ENCODE measurements at regions not wholly inside any gene's neighbourhood (a gene's known extent, or its start where the extent isn't known, plus 50 kb on each side); places are given as distances from the start of the nearest gene placed in this dataset.
"Not testable (repeated sequence)": the region's sequence is repeated elsewhere in the genome, so short reads cannot be mapped to it uniquely, and the experiment has no call there.

DNA sequence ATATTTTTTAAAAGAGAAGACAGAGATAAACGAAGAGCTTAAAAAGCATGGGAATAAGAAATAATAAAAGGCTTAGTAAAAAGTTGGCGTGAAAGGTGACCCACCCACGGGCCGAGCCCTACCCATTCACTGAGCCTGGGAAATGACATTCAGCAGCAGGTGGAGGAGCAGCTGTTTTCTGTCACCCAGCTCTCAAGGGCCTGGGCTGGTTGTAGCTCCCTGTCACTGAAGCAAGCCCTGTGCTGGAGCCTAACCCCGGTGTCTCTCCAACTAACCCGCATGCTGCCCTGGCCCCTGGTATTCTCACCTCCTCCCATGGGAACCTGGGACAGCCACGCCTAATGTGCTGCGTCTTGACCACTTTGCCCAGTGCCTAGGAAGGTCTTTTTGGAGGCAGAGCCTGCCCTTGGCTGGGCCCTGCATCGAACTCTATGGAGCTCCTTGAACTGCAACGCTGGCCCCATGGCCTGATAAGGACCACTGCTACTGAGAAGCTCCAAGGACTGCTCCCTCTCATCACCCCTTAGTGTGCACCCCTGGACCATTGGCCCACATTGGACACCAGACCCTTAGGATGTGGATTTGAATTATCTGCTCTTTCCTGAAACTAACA lies 68.8 kb upstream of the IYD start:
- Mint-ChIP-seq H3K27ac (no peak overlapping the region), H3K27me3 (ENCODE audit: low read depth) (peaks cover 34% of the 10 kb centered on the region), H3K4me3 (no peak overlapping the region), H3K9me3 (peaks cover 2 to 7% of the 10 kb centered on the region in 2 donors), H3K36me3 (ENCODE audit: insufficient read depth in 2 of 2) (peaks cover 5 to 6% of the 10 kb centered on the region in 2 donors), H3K4me1 (ENCODE audit: low read depth) (peaks cover 11% of the 10 kb centered on the region)
- ATAC-seq (replicated peaks in 1 of 2) = no peak
- no peak for DNase-seq

DNA sequence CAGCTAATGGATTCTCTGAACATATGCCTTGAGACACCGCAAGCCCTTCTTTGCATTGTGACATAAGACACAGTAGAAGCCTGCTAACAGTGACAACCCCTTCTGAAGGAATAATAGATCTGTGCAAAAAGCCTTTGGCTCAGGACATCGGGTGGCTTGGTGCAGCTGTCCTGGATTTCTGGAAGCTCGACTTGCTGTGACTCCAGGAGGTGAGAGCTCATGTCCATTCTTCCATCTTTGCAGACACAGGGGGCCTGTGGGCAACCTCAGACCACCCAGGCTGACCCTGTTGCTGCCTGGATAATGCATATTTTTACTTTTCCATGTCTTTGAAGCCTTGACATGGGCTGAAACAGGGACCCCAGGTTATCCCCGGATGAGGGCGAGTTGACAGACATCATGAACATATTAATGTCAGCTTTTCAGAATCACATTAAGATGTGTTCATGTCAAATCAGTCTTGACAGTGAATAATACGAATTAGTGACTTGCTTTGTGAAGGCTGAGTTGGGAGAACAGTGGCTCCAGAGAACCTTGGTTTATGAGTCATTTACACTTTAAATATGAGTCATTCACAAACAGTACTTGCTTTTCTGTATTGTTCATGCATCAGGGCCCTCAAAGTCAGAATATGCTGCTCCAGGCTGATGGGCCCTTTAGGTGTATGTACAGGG lies 66.8 kb upstream of the IYD start:
- Mint-ChIP-seq H3K9me3 (peaks cover 2 to 7% of the 10 kb centered on the region in 2 donors), H3K36me3 (ENCODE audit: insufficient read depth in 2 of 2) (peaks cover 5 to 6% of the 10 kb centered on the region in 2 donors), H3K27ac (no peak overlapping the region), H3K4me1 (ENCODE audit: low read depth) (peaks cover 11% of the 10 kb centered on the region), H3K27me3 (ENCODE audit: low read depth) (peaks cover 47% of the 10 kb centered on the region), H3K4me3 (peak overlapping the region in 1 of 2 donors; percentile 53)
- DNase-seq = peak; percentile 41 to 47
- peak; percentile 99 for ATAC-seq (replicated peaks in 1 of 2)

DNA sequence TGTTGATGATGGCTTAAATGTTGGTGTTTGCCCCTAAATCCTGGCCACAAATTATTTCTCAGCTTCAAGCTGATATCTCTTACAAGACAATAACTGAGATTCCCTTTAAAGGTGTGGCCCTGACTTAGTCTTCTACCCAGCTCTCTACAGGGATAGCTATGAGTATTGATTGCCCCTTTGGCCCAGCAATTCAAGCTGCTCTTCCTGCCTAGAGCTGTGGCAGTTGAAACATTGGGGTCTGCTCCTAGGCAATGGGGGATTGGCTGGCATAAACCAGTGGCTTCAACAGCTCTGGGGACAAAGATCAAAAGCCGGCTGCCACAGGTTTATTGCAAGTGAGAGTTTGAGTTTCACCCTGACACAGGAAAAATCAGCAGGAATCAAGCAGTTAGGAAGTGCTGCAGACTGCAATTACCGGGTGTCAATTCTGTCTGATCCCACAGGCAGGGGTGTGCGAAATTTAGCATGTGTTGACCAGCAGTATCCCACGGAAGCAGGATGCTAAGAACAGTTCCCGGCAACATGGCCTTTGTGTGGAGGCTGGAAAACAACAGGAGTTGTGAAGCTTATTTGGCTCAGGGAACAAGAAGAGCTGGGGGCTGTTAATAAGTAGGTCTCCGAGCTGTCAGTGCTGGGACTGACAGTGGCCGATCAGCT lies 66.2 kb upstream of the IYD start:
- peaks cover 2 to 3% of the 10 kb centered on the region in 2 donors for H3K9me3 Mint-ChIP-seq
- no peak for DNase-seq
- H3K4me1 Mint-ChIP-seq (ENCODE audit: low read depth) = peaks cover 11% of the 10 kb centered on the region
- H3K36me3 Mint-ChIP-seq (ENCODE audit: insufficient read depth in 2 of 2) = peaks cover 1 to 5% of the 10 kb centered on the region in 2 donors
- peaks cover 54% of the 10 kb centered on the region for H3K27me3 Mint-ChIP-seq (ENCODE audit: low read depth)
- H3K27ac Mint-ChIP-seq = no peak overlapping the region
- peak; percentile 61 to 67 for ATAC-seq (replicated peaks in 1 of 2)
- no peak overlapping the region for H3K4me3 Mint-ChIP-seq

DNA sequence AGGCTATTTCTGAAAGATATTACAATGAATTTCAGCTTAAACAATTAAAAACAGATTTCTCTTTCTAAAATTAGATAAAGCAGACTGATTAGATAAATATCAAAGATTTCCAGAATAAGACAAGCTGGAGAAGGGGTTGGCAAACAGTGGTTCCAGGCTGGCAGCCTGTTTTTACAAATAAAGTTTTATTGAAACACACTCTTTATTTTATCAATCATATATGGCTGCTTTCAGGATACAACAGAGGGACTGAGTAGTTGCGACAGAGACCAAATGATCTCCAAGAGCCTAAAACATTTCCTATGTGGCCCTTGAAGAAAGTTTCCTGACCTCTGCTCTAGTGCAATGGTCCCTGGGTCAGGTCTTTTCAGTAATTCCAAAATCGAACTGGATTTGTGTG lies 65.6 kb upstream of the IYD start:
- Mint-ChIP-seq H3K27ac (no peak overlapping the region), H3K4me1 (ENCODE audit: low read depth) (peaks cover 11% of the 10 kb centered on the region), H3K27me3 (ENCODE audit: low read depth) (peaks cover 58% of the 10 kb centered on the region), H3K4me3 (no peak overlapping the region), H3K9me3 (no peaks in the 10 kb centered on the region), H3K36me3 (ENCODE audit: insufficient read depth in 2 of 2) (no peaks in the 10 kb centered on the region)
- ATAC-seq (replicated peaks in 1 of 2) (no peak), DNase-seq (no peak)

DNA sequence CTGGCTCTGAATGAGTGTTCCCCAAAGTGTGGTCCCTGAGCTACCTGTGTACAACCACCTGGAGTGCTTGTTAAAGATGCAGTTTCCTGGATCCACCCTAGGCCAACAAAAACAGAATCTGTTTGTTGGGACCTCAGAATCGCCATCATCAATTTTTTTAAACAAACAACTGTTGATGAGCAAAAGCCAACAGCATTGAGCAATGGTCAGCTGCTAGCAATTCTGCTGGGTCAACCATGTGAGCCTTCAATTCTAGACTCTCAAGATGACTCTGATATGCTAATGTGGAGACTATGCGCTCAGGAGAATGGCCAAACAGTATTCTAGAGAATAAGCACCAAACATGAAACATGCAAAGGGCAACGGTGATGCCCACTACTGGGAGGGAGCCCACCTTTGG lies 64.4 kb upstream of the IYD start:
- Mint-ChIP-seq H3K9me3 (no peaks in the 10 kb centered on the region), H3K27ac (no peak overlapping the region), H3K36me3 (ENCODE audit: insufficient read depth in 2 of 2) (no peaks in the 10 kb centered on the region), H3K4me3 (no peak overlapping the region), H3K27me3 (ENCODE audit: low read depth) (peaks cover 65% of the 10 kb centered on the region), H3K4me1 (ENCODE audit: low read depth) (peaks cover 11% of the 10 kb centered on the region)
- DNase-seq = no peak
- no peak for ATAC-seq (replicated peaks in 1 of 2)

DNA sequence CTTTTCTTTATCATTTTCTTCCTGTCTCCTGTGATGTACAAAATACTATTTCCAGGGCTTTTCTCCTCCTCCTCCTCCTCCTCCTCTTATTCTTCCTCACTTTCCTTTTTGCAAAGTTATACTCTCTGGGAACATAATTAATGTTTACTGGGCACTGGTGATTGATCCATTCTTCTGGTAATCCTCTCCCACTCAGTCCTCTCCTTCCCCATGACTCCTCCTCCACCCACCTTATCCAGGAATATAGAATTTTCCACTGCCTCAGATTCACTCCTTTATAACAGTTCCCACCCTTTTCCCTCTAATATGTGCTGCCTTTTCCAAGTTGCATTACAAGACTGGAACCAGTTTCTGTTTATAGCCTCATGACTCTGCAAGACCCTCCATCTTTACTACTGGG lies 62.5 kb upstream of the IYD start:
- Mint-ChIP-seq H3K27ac (no peak overlapping the region), H3K9me3 (no peaks in the 10 kb centered on the region)

DNA sequence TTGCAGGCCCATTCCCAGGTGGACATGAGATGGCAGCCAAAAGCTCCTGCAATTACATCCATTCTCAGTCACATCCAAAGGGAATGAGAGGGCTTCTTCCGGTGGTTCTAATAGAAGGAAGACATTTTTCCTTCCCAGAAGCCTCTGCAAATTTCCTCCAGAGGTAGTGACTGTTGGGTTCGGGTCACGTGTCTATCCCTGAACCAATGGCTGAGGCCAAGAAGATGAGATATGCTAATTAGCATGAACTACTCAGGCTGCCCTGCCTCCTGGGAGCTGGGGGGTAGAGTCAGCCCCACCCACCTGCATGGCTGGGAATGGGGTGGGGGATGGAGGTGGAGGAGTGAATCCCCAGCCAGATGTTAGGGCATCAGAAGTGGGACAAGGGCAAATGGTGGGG lies 61.3 kb upstream of the IYD start:
- H3K36me3 Mint-ChIP-seq (ENCODE audit: insufficient read depth in 2 of 2) = no peaks in the 10 kb centered on the region
- DNase-seq = no peak
- no peak overlapping the region for H3K4me3 Mint-ChIP-seq
- ATAC-seq (replicated peaks in 1 of 2) = no peak
- peaks cover 18% of the 10 kb centered on the region for H3K4me1 Mint-ChIP-seq (ENCODE audit: low read depth)
- peaks cover 65% of the 10 kb centered on the region for H3K27me3 Mint-ChIP-seq (ENCODE audit: low read depth)
- no peak overlapping the region for H3K27ac Mint-ChIP-seq
- peaks cover 0 to 2% of the 10 kb centered on the region in 2 donors for H3K9me3 Mint-ChIP-seq

More for the DNA sequence above, 62.5 kb upstream of the IYD start:
- ATAC-seq (replicated peaks in 1 of 2) (no peak), DNase-seq (no peak)
- Mint-ChIP-seq H3K4me1 (ENCODE audit: low read depth) (peaks cover 22% of the 10 kb centered on the region), H3K36me3 (ENCODE audit: insufficient read depth in 2 of 2) (no peaks in the 10 kb centered on the region), H3K4me3 (no peak overlapping the region), H3K27me3 (ENCODE audit: low read depth) (peaks cover 56% of the 10 kb centered on the region)

DNA sequence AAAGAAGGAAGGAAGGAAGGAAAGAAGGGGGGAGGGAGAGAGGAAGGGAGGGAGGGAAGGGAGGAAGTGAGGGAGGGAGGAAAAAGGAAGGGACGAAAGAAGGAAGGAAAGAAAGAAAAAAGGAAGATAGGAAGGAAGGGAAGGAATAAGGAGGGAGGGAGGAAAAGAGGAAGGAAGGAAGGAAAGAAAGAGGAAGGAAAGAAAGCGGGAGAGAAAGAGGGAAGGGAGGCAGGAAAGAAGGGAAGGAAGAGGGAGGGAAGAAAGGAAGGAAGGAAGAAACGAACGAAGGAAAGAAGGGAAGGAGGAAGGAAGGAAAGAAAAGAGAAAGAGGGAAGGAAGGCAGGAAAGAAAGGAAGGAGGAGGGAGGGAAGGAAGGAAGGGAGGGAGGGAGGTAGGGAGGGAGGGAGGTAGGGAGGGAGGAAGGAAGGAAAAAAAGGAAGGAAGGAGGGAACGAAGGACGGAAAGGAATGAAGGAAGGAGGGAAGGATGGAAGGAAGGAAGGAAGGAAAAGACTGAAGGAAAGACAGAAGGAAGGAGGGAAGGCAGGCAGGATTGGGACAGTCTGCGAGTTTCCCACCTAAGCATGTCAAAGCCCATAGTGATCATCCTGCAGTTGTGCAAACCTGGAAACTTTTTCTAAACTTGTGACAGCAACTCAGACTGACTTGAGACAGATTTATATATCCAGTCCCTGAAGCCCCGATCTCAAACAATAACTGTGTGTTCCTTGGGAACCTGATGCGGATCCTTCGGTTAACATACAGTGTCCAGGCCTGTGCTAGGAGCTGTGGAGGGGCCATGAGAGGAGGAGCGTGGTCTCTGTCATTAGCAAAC lies 59.8 kb upstream of the IYD start:
- ATAC-seq (replicated peaks in 1 of 2) = no peak
- Mint-ChIP-seq H3K36me3 (ENCODE audit: insufficient read depth in 2 of 2) (no peaks in the 10 kb centered on the region), H3K27me3 (ENCODE audit: low read depth) (peaks cover 73% of the 10 kb centered on the region), H3K27ac (no peak overlapping the region), H3K4me1 (ENCODE audit: low read depth) (peaks cover 15% of the 10 kb centered on the region), H3K9me3 (peaks cover 0 to 2% of the 10 kb centered on the region in 2 donors), H3K4me3 (no peak overlapping the region)
- no peak for DNase-seq

DNA sequence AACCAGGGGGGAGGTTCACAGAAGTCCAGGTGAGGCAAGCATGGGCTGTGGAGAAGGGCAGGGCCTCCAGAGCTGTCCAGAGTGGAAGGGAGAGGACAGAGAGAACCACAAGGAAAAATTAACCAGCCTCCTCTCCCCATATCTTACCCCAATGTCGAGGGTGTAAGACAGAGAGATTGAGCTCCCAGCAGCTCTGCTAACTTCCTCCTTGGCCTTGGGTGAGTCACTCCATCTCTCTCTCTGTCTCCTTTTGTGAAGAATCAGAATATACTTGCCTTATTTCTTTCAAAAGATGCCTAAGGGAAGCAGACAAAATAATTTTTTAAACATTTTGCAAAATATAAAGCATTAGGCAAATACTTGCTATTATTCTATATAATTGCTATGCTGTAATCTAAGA lies 58.3 kb upstream of the IYD start:
- Mint-ChIP-seq H3K27ac (no peak overlapping the region), H3K4me3 (no peak overlapping the region), H3K27me3 (ENCODE audit: low read depth) (peaks cover 75% of the 10 kb centered on the region), H3K36me3 (ENCODE audit: insufficient read depth in 2 of 2) (no peaks in the 10 kb centered on the region), H3K9me3 (peaks cover 0 to 2% of the 10 kb centered on the region in 2 donors), H3K4me1 (ENCODE audit: low read depth) (peaks cover 15% of the 10 kb centered on the region)
- ATAC-seq (replicated peaks in 1 of 2) = peak; percentile 74 to 87
- no peak for DNase-seq

DNA sequence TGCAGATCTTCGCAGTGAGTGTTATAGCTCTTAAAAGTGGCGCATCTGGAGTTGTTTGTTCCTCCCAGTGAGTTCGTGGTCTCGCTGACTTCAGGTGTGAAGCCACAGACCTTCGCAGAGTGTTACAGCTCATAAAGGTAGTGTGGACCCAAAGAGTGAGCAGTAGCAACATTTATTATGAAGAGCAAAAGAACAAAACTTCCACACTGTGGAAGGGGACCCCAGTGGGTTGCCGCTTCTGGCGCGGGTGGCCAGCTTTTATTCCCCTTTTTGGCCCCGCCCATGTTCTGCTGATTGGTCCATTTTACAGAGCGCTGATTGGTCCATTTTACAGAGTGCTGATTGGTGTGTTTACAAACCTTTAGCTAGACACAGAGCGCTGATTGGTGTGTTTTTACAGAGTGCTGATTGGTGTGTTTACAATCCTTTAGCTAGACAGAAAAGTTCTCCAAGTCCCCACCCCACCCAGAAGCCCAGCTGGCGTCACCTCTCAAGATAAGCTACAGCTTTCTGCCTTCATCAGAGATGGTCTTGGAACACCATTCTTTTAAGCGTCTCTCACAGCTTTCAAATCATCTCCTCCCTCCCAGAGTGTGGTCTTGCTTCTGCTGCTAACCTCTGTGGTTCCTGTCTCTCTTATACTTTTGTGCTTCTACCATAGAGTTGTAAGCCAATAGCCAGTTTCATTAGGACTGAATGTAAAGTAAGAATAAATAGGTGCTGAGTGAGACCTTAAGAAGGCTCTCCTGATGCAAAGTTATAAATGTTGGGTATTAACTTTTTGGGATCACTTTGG lies 57.5 kb upstream of the IYD start:
- Mint-ChIP-seq H3K4me1 (ENCODE audit: low read depth) (peaks cover 15% of the 10 kb centered on the region), H3K27me3 (ENCODE audit: low read depth) (peaks cover 74% of the 10 kb centered on the region), H3K4me3 (peak overlapping the region in 1 of 2 donors; percentile 36)
- not testable (repeated sequence) for H3K27ac Mint-ChIP-seq; H3K36me3 Mint-ChIP-seq (ENCODE audit: insufficient read depth in 2 of 2); H3K9me3 Mint-ChIP-seq
- peak; percentile 39 to 70 for ATAC-seq (replicated peaks in 1 of 2)
- DNase-seq = peak; percentile 21 to 41

DNA sequence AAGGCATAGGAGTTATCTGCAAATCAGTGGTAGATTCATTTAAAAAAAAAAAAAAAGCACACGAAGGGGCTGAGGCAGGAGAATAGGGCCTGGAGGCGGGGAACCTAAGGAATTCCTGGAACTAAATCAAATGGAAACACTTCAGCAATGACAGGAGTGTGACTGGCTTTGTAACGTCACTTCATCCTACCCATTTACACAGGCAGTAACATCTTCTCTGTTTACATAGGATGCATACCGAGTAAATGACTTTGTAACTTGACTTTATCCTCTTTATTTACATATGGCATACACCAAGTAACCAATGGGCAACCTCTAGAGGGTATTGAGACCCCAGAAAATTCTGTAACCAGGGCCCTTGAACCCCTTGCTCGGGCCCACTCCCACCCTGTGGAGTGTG lies 56.4 kb upstream of the IYD start:
- ATAC-seq (replicated peaks in 1 of 2) (no peak), DNase-seq (no peak)
- Mint-ChIP-seq H3K9me3 (peaks cover 0 to 2% of the 10 kb centered on the region in 2 donors), H3K4me3 (no peak overlapping the region), H3K27ac (no peak overlapping the region), H3K36me3 (ENCODE audit: insufficient read depth in 2 of 2) (no peaks in the 10 kb centered on the region), H3K27me3 (ENCODE audit: low read depth) (peaks cover 63% of the 10 kb centered on the region), H3K4me1 (ENCODE audit: low read depth) (peaks cover 15% of the 10 kb centered on the region)

DNA sequence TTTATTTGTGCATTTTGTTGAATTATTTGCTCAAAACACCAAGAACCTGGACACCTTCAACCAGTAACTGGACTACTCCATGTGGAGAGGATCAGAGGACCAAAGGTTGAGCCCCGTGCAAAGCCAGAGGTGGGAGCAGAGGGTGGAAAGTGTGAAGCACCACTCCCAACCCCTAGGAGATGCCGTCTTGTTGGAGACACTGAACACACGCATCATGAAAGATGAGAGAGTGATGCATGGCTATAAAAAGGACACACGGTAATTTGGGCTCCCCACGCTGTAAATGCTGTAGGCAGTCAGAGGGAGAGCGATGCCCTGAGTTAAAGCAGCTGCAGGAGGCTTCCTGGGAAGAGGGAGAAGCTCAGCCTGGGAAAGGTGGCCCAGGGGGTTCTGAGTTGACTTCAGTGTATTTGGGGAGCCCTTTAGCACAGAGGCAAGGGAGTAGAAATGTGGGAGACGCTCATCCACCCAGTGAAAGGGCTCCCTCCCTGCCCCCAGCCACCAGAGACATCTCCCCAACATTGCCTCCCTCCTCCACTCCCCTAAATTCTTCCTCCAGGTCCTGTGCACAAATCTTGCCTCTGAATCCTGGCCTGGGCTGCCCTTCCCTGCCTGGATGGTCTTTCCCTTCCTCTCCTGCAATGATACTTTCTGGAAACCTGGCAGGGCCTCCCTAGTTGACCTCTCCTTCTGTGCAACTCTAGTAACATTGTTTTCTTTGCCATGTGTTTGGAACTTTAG lies 55.8 kb upstream of the IYD start:
- H3K36me3 Mint-ChIP-seq (ENCODE audit: insufficient read depth in 2 of 2) = no peaks in the 10 kb centered on the region
- peaks cover 57% of the 10 kb centered on the region for H3K27me3 Mint-ChIP-seq (ENCODE audit: low read depth)
- DNase-seq = no peak
- no peak overlapping the region for H3K27ac Mint-ChIP-seq
- ATAC-seq (replicated peaks in 1 of 2) = no peak
- peaks cover 0 to 2% of the 10 kb centered on the region in 2 donors for H3K9me3 Mint-ChIP-seq
- peaks cover 15% of the 10 kb centered on the region for H3K4me1 Mint-ChIP-seq (ENCODE audit: low read depth)
- no peak overlapping the region for H3K4me3 Mint-ChIP-seq

All from activated T-cell treated with anti-CD3 and anti-CD28 coated beads, Interleukin-2, amount 50 U/mL, for 72 hours (primary cell).